Upper lobe of left lung (tissue), 6 donors: ENCODE measurements at regions not wholly inside any gene's neighbourhood (a gene's known extent, or its start where the extent isn't known, plus 50 kb on each side); places are given as distances from the start of the nearest gene placed in this dataset.

Source experiments
- ATAC-seq, 2 donors: fragments of 200-7000 bp; cut with Tn5 transposase; one replicate each; pipeline ENCODE4 v1.9.1; 2022; ENCODE audit warnings: mild to moderate bottlenecking in 2 of 2, moderate library complexity in 2 of 2; ENCODE audit not compliant: low FRiP score in 2 of 2
- DNase-seq, 2 donors: peaks; one replicate each; pipeline ENCODE4 v3.0.0-alpha.2; 2019 to 2020
- H3K27ac ChIP-seq, 4 donors: fragments of 200-600 bp; sonication (generic); one replicate each; pipeline ENCODE4 v1.5.1; 2016 to 2019
- H3K27me3 ChIP-seq, 4 donors: fragments of 200-600 bp; sonication (generic); one replicate each; pipeline ENCODE4 v1.5.1; 2017 to 2019
- H3K36me3 ChIP-seq, 4 donors: fragments of 200-600 bp; sonication (generic); one replicate each; pipeline ENCODE4 v1.5.1; 2016 to 2019
- H3K4me1 ChIP-seq, 4 donors: fragments of 200-600 bp; sonication (generic); one replicate each; pipeline ENCODE4 v1.5.1; 2018 to 2019
- H3K4me3 ChIP-seq, 4 donors: fragments of 200-600 bp; sonication (generic); one replicate each; pipeline ENCODE4 v1.5.1; 2017 to 2019; ENCODE audit warnings: mild to moderate bottlenecking in 2 of 4, moderate library complexity in 1 of 4
- H3K9me3 ChIP-seq, 4 donors: fragments of 200-600 bp; sonication (generic); one replicate each; pipeline ENCODE4 v1.5.1; 2018 to 2019
- EP300 ChIP-seq, 4 donors: sonication (generic); formaldehyde crosslinking; IDR thresholded peaks; one replicate each; pipeline ENCODE4 v1.5.1; 2017; ENCODE audit warnings: antibody characterized with exemption in 4 of 4, control low read depth in 2 of 4
- POLR2A ChIP-seq, 4 donors: fragments of 450-650 bp; IDR thresholded peaks; one replicate each; pipeline ENCODE4 v1.5.1; 2016 to 2017; ENCODE audit warnings: antibody characterized with exemption in 4 of 4, mild to moderate bottlenecking in 2 of 4
- POLR2AphosphoS5 ChIP-seq, 2 donors: sonication (generic); formaldehyde crosslinking; IDR thresholded peaks; one replicate each; pipeline ENCODE4 v1.5.1; 2017; ENCODE audit warnings: antibody characterized with exemption in 2 of 2
- WGBS, 2 donors: methylation state at CpG; one replicate each; pipeline ENCODE4 v1.1.5; 2017 to 2018; 5-methylcytosine and 5-hydroxymethylcytosine counted together
- TF ChIP-seq, protein P1 (sequence below), 6 experiments: fragments of 450-650 bp in 4 of 6; fragments of 200-600 bp in 2 of 6; sonication (generic) in 2 of 6; IDR thresholded peaks; one replicate each; pipeline ENCODE4 v1.5.1; 2016 to 2019; ENCODE audit warnings: antibody characterized with exemption in 6 of 6
- donor health status: DM: no; HTN: no; CAD: no; lungs with moderate emphysema.
- donor health status: DM: no; HTN: yes; CAD: no; lungs with severe emphysema.

DNA sequence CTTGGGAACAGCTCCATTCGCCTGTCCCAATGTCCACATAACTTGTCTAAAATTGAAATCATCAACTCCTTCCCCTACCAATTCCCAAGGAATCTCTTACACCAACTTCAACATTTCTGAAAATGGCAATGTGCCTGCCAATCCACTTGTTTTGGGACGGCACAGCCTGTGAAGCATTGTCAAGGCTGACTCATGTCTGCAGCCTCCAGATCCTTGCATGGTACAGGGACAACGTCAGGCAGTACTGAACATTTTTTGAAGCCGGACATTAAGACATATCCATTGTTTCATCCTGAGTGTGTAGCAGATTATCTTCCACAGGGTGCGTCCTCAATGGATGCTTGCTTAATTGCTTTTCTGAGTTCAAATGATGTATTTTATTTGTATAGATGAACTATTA, 794.1 kb downstream of the BCL11B start:
- WGBS, 2 donors = 86 to 92% methylated on average over 5 of the region's 5 CpGs
- H3K27me3 ChIP-seq = no peaks in the 10 kb centered on the region
- no peak overlapping the region for H3K27ac ChIP-seq
- no peaks in the 10 kb centered on the region for H3K36me3 ChIP-seq
- ATAC-seq (no peak), DNase-seq (no peak)
- H3K9me3 ChIP-seq = no peaks in the 10 kb centered on the region
- H3K4me1 ChIP-seq = no peaks in the 10 kb centered on the region
- no peak overlapping the region for H3K4me3 ChIP-seq
- TF ChIP-seq POLR2A (IDR thresholded peaks at IDR 0.05) = no peak

DNA sequence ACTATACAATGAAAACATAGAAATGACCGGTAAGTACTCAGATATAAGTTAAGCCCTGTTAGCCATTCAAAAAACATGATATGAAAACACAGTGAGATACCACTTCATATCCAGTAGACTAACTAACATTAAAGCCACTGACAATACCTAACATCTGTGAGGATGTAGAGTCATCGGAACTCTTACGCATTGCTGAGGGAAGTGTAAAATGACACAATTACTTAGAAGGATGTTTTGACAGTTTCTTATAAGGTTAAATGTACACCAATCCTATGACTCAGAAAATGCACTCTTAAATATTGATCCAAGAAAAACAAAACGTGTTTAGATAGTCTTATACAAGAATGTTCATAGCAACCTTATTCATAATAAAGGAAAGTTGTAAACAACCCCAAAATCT, 782.9 kb downstream of the BCL11B start:
- H3K4me1 ChIP-seq = no peaks in the 10 kb centered on the region
- no peak overlapping the region for H3K4me3 ChIP-seq
- ATAC-seq (no peak), DNase-seq (no peak)
- WGBS, 2 donors = 82% methylated on average over 4 of the region's 4 CpGs
- TF ChIP-seq POLR2A (IDR thresholded peaks at IDR 0.05) (no peak), POLR2AphosphoS5 (IDR thresholded peaks at IDR 0.05) (no peak), EP300 (IDR thresholded peaks at IDR 0.05) (no peak)
- TF ChIP-seq, protein P1, sequence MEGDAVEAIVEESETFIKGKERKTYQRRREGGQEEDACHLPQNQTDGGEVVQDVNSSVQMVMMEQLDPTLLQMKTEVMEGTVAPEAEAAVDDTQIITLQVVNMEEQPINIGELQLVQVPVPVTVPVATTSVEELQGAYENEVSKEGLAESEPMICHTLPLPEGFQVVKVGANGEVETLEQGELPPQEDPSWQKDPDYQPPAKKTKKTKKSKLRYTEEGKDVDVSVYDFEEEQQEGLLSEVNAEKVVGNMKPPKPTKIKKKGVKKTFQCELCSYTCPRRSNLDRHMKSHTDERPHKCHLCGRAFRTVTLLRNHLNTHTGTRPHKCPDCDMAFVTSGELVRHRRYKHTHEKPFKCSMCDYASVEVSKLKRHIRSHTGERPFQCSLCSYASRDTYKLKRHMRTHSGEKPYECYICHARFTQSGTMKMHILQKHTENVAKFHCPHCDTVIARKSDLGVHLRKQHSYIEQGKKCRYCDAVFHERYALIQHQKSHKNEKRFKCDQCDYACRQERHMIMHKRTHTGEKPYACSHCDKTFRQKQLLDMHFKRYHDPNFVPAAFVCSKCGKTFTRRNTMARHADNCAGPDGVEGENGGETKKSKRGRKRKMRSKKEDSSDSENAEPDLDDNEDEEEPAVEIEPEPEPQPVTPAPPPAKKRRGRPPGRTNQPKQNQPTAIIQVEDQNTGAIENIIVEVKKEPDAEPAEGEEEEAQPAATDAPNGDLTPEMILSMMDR (IDR thresholded peaks at IDR 0.05) = no peak
- no peaks in the 10 kb centered on the region for H3K9me3 ChIP-seq
- no peak overlapping the region for H3K27ac ChIP-seq
- H3K36me3 ChIP-seq = no peaks in the 10 kb centered on the region
- H3K27me3 ChIP-seq = no peaks in the 10 kb centered on the region

DNA sequence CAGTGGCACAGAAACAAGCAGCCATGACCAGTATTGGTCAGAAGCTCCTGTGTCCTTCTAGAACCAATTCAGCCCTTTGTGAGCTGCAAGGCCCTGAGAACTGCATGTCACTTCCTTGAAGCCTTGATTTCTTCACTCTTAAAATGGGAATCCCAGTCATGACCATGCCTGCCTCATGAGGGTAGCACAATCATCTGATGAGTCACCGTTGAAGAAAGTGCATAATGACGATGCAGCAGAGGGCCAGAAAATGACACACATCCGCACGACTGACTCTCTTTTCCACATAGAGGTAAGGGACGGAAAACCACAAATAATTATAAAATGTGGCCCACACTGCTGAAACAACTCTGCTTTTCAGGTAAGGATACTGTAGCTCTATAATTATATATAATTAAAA, 777.4 kb downstream of the BCL11B start:
- WGBS, 2 donors = 89 to 91% methylated on average over 5 of the region's 5 CpGs
- DNase-seq (no peak), ATAC-seq (no peak)
- TF ChIP-seq EP300 (IDR thresholded peaks at IDR 0.05) (no peak), POLR2AphosphoS5 (IDR thresholded peaks at IDR 0.05) (no peak), POLR2A (IDR thresholded peaks at IDR 0.05) (no peak)
- TF ChIP-seq, protein P1 (IDR thresholded peaks at IDR 0.05) = no peak
- Histone ChIP-seq H3K4me3 (no peak overlapping the region), H3K27me3 (no peaks in the 10 kb centered on the region), H3K9me3 (no peaks in the 10 kb centered on the region), H3K4me1 (no peaks in the 10 kb centered on the region), H3K27ac (no peak overlapping the region), H3K36me3 (no peaks in the 10 kb centered on the region)

DNA sequence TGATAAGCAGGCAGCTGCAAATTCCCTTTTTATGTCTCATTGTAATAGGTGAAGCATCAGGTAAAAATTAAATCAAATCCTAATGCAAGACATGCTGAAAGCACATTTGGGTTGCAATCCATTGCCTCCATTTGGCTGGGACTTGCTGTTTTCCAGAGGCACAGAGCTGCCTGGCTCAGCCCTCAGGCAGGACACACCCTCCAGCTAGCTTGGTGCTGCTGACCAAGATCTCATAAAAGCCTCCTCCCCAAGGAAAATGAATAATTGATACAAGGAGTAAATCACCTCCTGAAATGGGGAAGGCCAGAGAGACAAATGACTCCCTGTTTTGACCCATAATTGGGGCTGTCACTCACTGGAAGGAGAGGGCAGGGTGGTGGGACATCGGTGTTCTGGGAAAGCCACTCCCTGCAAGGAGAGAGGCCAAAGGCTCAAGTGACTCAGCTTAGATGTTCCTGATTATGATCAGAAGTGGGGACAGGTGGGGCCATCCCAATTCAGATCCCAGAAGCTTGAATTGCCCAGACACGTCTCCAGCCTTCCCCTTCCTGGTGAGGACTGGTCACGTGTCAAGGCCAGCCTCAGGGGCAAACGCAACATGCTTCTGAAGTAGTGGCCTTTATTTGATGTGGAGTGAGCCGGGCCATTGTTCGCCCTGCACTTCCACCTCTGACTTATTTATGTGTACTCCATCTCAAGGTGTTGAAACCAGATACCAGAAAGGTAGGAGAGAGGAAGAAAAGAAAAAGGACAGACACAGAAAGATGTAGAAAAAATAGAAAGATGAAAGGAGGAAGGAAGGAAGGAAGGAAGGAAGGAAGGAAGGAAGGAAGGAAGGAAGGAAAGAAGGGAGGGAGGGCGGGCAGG, 773.7 kb downstream of the BCL11B start:
- H3K4me3 ChIP-seq = no peak overlapping the region
- H3K27me3 ChIP-seq = no peaks in the 10 kb centered on the region
- TF ChIP-seq POLR2A (IDR thresholded peaks at IDR 0.05) (no peak), POLR2AphosphoS5 (IDR thresholded peaks at IDR 0.05) (no peak), EP300 (IDR thresholded peaks at IDR 0.05) (no peak)
- TF ChIP-seq, protein P1 (IDR thresholded peaks at IDR 0.05) = no peak
- 62 to 71% methylated on average over 7 of the region's 7 CpGs for WGBS, 2 donors
- no peak for DNase-seq
- H3K9me3 ChIP-seq = no peaks in the 10 kb centered on the region
- H3K27ac ChIP-seq = no peak overlapping the region
- no peaks in the 10 kb centered on the region for H3K4me1 ChIP-seq
- H3K36me3 ChIP-seq = no peaks in the 10 kb centered on the region
- no peak for ATAC-seq

DNA sequence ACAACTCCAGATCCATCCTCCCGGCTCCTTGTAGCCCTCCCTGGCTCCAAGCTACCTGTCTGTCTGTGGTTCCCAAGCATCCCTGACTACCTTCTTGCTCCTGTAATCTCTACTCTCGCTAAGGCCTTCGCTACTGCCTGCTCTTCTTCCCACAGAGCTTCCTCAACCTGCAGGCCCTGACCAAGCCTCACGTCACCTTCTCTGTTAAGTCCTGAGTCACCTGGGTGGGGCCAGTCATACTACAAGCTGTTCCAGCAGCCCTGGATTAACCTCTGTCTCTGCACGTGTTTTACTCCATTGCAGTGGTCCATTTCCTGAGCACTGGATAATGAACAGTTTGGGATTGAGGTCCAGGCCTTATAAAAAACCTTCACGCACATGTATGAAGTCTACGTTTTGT, 770.7 kb downstream of the BCL11B start:
- H3K9me3 ChIP-seq = no peaks in the 10 kb centered on the region
- H3K27me3 ChIP-seq = no peaks in the 10 kb centered on the region
- TF ChIP-seq, protein P1 (IDR thresholded peaks at IDR 0.05) = no peak
- no peak for TF ChIP-seq POLR2AphosphoS5 (IDR thresholded peaks at IDR 0.05)
- TF ChIP-seq POLR2A (IDR thresholded peaks at IDR 0.05) = no peak
- no peak for TF ChIP-seq EP300 (IDR thresholded peaks at IDR 0.05)
- 88 to 91% methylated on average over 7 of the region's 7 CpGs for WGBS, 2 donors
- no peak overlapping the region for H3K4me3 ChIP-seq
- ATAC-seq = no peak
- no peak for DNase-seq
- no peaks in the 10 kb centered on the region for H3K4me1 ChIP-seq
- no peak overlapping the region for H3K27ac ChIP-seq
- no peaks in the 10 kb centered on the region for H3K36me3 ChIP-seq
